ENCODE measurements at regions not wholly inside any gene's neighbourhood (a gene's known extent, or its start where the extent isn't known, plus 50 kb on each side); places are given as distances from the start of the nearest gene placed in this dataset.

- no peak for TF ChIP-seq ZNF462 (CRISPR knock-in tag; IDR thresholded peaks at IDR 0.05)
These were observed 1322.2 kb downstream of the PCDH9 start (continued) for GRCh38 chr13:65907666-65908525.

- no peak overlapping the region for H3K4me3 ChIP-seq
- DNase-seq (ENCODE audit: low spot score) (no peak), ATAC-seq (no peak)
- no peak overlapping the region for H3K27ac ChIP-seq (ENCODE audit: low read depth)
- peaks cover 6% of the 10 kb centered on the region; the same call in 2 of the 3 replicates for H3K4me1 Mint-ChIP-seq
- H3F3A ChIP-seq (replicated peaks; ENCODE audit: low read depth), result no peaks in the 10 kb centered on the region
- no peaks in the 10 kb centered on the region for H3K36me3 Mint-ChIP-seq (ENCODE audit: low read depth)
- no peak overlapping the region for H2AFZ ChIP-seq
- H3K4me2 ChIP-seq, result no peak overlapping the region
- H3K4me1 ChIP-seq (ENCODE audit: insufficient read depth), result no peaks in the 10 kb centered on the region
- H3K9me3 Mint-ChIP-seq, result no peaks in the 10 kb centered on the region; the same call in 2 of the 3 replicates
- no peaks in the 10 kb centered on the region for H4K20me1 ChIP-seq (replicated peaks; ENCODE audit: insufficient read depth)
- no peaks in the 10 kb centered on the region for H3K36me3 ChIP-seq (ENCODE audit: insufficient read depth)
- H3K27me3 ChIP-seq (ENCODE audit: insufficient read depth), result no peaks in the 10 kb centered on the region
- H3K27ac Mint-ChIP-seq, result no peak overlapping the region
- no peaks in the 10 kb centered on the region for H3K79me2 ChIP-seq (replicated peaks; ENCODE audit: insufficient read depth)
- no peaks in the 10 kb centered on the region for H3K27me3 Mint-ChIP-seq (ENCODE audit: insufficient read depth, low read depth, poor library complexity)
- no peak overlapping the region for H3K4me3 Mint-ChIP-seq
- H3K9me2 ChIP-seq (ENCODE audit: insufficient read depth), result 0 out of 2 replicates have a peak, but pooled peaks cover 3% of the 10 kb centered on the region
- TF ChIP-seq CREB1 (CRISPR knock-in tag; IDR thresholded peaks at IDR 0.05; ENCODE audit: low read depth), result no peak
- TF ChIP-seq ZNF331 (CRISPR knock-in tag; IDR thresholded peaks at IDR 0.05; ENCODE audit: low read depth), result no peak
- no peak for TF ChIP-seq EZH2phosphoT487 (IDR thresholded peaks at IDR 0.05; ENCODE audit: unreplicated experiment)
- no peak for TF ChIP-seq POLR2AphosphoS5 (IDR thresholded peaks at IDR 0.05; ENCODE audit: low read depth)
- TF ChIP-seq CTCF (conservative IDR thresholded peaks at IDR 0.05; ENCODE audit: low read depth in 2 of 2), result no peak
- no peak for TF ChIP-seq ZNF462 (CRISPR knock-in tag; IDR thresholded peaks at IDR 0.05)
These were observed 1328.4 kb downstream of the PCDH9 start for GRCh38 chr13:65901723-65902122.

Data from GM23338 (cell line).